Sigmoid colon (tissue), 4 donors: ENCODE measurements at regions not wholly inside any gene's neighbourhood (a gene's known extent, or its start where the extent isn't known, plus 50 kb on each side); places are given as distances from the start of the nearest gene placed in this dataset.

Experiments
- CTCF ChIP-seq, 4 experiments: fragments of 450-650 bp in 3 of 4; fragments of 200-600 bp in 1 of 4; IDR thresholded peaks; one replicate each; pipeline ENCODE4 v1.5.1; 2016 to 2019; ENCODE audit warnings: antibody characterized with exemption in 4 of 4, mild to moderate bottlenecking in 3 of 4, moderate library complexity in 2 of 4
- POLR2A ChIP-seq, 2 donors: fragments of 450-650 bp; IDR thresholded peaks; one replicate each; pipeline ENCODE4 v1.6.1; 2016; ENCODE audit warnings: antibody characterized with exemption in 2 of 2, mild to moderate bottlenecking in 2 of 2, moderate library complexity in 2 of 2
- POLR2AphosphoS5 ChIP-seq, 4 donors: sonication (generic); formaldehyde crosslinking; IDR thresholded peaks; one replicate each; pipeline ENCODE4 v1.6.1; 2017; ENCODE audit warnings: antibody characterized with exemption in 4 of 4

- TF ChIP-seq CTCF (IDR thresholded peaks at IDR 0.05) (no peak), POLR2AphosphoS5 (IDR thresholded peaks at IDR 0.05) (no peak), POLR2A (IDR thresholded peaks at IDR 0.05) (no peak)
Observed at GRCh38 chr16:48659940-48660339, 50.0 kb upstream of the N4BP1 start.
